ENCODE measurements at regions not wholly inside any gene's neighbourhood (a gene's known extent, or its start where the extent isn't known, plus 50 kb on each side); places are given as distances from the start of the nearest gene placed in this dataset.

DNA sequence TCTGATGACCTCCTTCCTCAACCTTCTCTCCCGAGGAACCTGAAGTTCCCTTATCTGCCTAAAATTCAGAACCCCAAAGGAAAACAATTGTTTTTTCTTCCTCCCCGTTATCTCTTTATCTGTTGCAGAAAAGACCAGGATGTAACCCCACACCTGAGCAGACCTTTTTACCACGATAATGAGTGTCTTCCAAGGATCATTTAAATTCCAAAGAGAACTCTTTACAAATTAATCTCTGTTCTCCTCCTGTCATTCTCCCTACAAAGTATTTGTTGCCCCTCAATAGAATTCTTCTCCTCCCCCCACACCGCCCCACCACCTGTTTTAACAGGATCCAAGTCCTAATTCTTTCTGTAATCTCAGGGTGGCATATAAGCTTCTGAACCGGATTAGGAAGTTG lies 78.5 kb upstream of the NLGN4X start:
- intact Hi-C loops (cut with micrococcal nuclease; ENCODE audit: unreplicated experiment) = no loop called here
- no peaks in the 10 kb centered on the region for H3K4me1 Mint-ChIP-seq (ENCODE audit: low read depth, unreplicated experiment)
- H3K27ac Mint-ChIP-seq (ENCODE audit: unreplicated experiment) = no peak overlapping the region
- TF ChIP-seq, protein P1, sequence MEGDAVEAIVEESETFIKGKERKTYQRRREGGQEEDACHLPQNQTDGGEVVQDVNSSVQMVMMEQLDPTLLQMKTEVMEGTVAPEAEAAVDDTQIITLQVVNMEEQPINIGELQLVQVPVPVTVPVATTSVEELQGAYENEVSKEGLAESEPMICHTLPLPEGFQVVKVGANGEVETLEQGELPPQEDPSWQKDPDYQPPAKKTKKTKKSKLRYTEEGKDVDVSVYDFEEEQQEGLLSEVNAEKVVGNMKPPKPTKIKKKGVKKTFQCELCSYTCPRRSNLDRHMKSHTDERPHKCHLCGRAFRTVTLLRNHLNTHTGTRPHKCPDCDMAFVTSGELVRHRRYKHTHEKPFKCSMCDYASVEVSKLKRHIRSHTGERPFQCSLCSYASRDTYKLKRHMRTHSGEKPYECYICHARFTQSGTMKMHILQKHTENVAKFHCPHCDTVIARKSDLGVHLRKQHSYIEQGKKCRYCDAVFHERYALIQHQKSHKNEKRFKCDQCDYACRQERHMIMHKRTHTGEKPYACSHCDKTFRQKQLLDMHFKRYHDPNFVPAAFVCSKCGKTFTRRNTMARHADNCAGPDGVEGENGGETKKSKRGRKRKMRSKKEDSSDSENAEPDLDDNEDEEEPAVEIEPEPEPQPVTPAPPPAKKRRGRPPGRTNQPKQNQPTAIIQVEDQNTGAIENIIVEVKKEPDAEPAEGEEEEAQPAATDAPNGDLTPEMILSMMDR (IDR thresholded peaks at IDR 0.05; ENCODE audit: unreplicated experiment) = no peak
- H3K9me3 Mint-ChIP-seq (ENCODE audit: low read depth, unreplicated experiment) = peaks cover 9% of the 10 kb centered on the region
- BruUV-seq (replicated peaks) = no TSS peak
- no peak for DNase-seq
- H3K4me3 Mint-ChIP-seq (ENCODE audit: low read depth, unreplicated experiment) = no peak overlapping the region
- H3K27me3 Mint-ChIP-seq (ENCODE audit: unreplicated experiment) = no peaks in the 10 kb centered on the region
- no peaks in the 10 kb centered on the region for H3K36me3 Mint-ChIP-seq (ENCODE audit: insufficient read depth, unreplicated experiment)
- CTCF ChIA-PET = no interaction called here

GRCh38 chrX:6299724-6300123 lies 71.1 kb upstream of the NLGN4X start:
- TF ChIP-seq, protein P1 (IDR thresholded peaks at IDR 0.05; ENCODE audit: unreplicated experiment) = no peak
- DNase-seq = no peak
- no peaks in the 10 kb centered on the region for H3K36me3 Mint-ChIP-seq (ENCODE audit: insufficient read depth, unreplicated experiment)
- no TSS peak for BruUV-seq (replicated peaks)
- no peak overlapping the region for H3K4me3 Mint-ChIP-seq (ENCODE audit: low read depth, unreplicated experiment)
- no peaks in the 10 kb centered on the region for H3K27me3 Mint-ChIP-seq (ENCODE audit: unreplicated experiment)
- no peaks in the 10 kb centered on the region for H3K4me1 Mint-ChIP-seq (ENCODE audit: low read depth, unreplicated experiment)
- peaks cover 21% of the 10 kb centered on the region for H3K9me3 Mint-ChIP-seq (ENCODE audit: low read depth, unreplicated experiment)
- CTCF ChIA-PET = no interaction called here
- intact Hi-C loops (cut with micrococcal nuclease; ENCODE audit: unreplicated experiment) = no loop called here
- no peak overlapping the region for H3K27ac Mint-ChIP-seq (ENCODE audit: unreplicated experiment)

- Mint-ChIP-seq H3K27ac (ENCODE audit: unreplicated experiment) (no peak overlapping the region), H3K4me1 (ENCODE audit: low read depth, unreplicated experiment) (no peaks in the 10 kb centered on the region), H3K27me3 (ENCODE audit: unreplicated experiment) (no peaks in the 10 kb centered on the region), H3K4me3 (ENCODE audit: low read depth, unreplicated experiment) (no peak overlapping the region), H3K9me3 (ENCODE audit: low read depth, unreplicated experiment) (peaks cover 8% of the 10 kb centered on the region), H3K36me3 (ENCODE audit: insufficient read depth, unreplicated experiment) (no peaks in the 10 kb centered on the region)
- CTCF ChIA-PET = interaction anchor here (0.7 kb wide), 1 partner anchor 151 kb away, joined by 5 read pairs; no protein-coding TSS in a partner anchor
- TF ChIP-seq, protein P1 (IDR thresholded peaks at IDR 0.05; ENCODE audit: unreplicated experiment) = no peak
- no peak for DNase-seq
- intact Hi-C loops (cut with micrococcal nuclease; ENCODE audit: unreplicated experiment) = no loop called here
- BruUV-seq (replicated peaks) = no TSS peak
Observed at GRCh38 chrX:6293716-6294115, 65.0 kb upstream of the NLGN4X start.

- Mint-ChIP-seq H3K4me1 (ENCODE audit: low read depth, unreplicated experiment) (no peaks in the 10 kb centered on the region), H3K4me3 (ENCODE audit: low read depth, unreplicated experiment) (no peak overlapping the region), H3K36me3 (ENCODE audit: insufficient read depth, unreplicated experiment) (no peaks in the 10 kb centered on the region), H3K27me3 (ENCODE audit: unreplicated experiment) (no peaks in the 10 kb centered on the region), H3K27ac (ENCODE audit: unreplicated experiment) (no peak overlapping the region), H3K9me3 (ENCODE audit: low read depth, unreplicated experiment) (peaks cover 7% of the 10 kb centered on the region)
- CTCF ChIA-PET = no interaction called here
- TF ChIP-seq, protein P1 (IDR thresholded peaks at IDR 0.05; ENCODE audit: unreplicated experiment) = no peak
- no TSS peak for BruUV-seq (replicated peaks)
- intact Hi-C loops (cut with micrococcal nuclease; ENCODE audit: unreplicated experiment) = no loop called here
- no peak for DNase-seq
Observed at GRCh38 chrX:6292599-6292998, 63.9 kb upstream of the NLGN4X start.
